ENCODE measurements at regions not wholly inside any gene's neighbourhood (a gene's known extent, or its start where the extent isn't known, plus 50 kb on each side); places are given as distances from the start of the nearest gene placed in this dataset.

DNA sequence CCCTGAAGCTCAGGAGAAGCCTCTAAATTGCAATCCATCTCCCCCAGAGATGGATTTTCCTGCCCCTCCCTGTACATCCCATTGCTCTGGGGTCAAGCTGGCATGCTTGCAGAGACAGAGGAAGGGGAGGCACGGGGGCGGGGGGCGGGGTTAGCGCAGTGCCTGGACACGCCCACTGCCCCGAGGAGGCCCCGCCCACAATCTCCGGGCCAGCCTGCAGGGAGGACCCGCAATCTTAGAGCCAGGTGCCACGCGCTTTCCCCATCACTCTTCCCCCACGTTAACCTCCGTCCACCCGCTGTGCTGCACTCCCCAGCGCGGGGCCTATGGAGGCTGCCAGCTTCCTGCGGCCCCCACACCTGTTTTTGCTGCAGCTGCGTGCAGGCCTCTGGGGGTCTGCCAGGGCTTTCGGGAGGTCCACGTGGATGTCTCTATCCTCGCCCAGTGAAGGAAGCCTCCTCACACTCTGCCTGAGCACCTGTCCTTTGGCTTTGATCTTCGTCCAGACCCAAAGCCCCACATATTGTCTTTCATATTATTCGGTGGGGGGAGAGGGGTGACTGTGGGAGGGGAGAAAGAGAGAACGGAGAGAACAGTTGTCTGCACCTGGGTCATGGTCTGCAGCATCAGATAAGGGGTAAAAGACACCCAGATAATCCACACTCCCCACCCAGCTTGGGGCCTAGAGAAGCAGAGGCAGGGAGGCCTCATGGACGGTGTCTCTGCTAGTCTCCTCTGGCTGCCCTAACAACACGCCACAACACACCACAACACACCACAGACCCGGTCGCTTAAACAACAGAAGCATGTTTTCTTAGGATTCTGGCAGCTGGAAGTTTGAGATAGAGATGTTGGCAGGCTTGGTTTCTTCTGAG is 118.0 kb upstream of the MEF2A start:
- Histone ChIP-seq H3K27ac (no peak overlapping the region), H3K27me3 (no peaks in the 10 kb centered on the region), H3K9me3 (no peaks in the 10 kb centered on the region), H3K4me3 (no peak overlapping the region), H3K4me1 (peaks cover 19 to 42% (median 22%) of the 10 kb centered on the region in 4 donors), H3K36me3 (no peaks in the 10 kb centered on the region)
- TF ChIP-seq, protein P1, sequence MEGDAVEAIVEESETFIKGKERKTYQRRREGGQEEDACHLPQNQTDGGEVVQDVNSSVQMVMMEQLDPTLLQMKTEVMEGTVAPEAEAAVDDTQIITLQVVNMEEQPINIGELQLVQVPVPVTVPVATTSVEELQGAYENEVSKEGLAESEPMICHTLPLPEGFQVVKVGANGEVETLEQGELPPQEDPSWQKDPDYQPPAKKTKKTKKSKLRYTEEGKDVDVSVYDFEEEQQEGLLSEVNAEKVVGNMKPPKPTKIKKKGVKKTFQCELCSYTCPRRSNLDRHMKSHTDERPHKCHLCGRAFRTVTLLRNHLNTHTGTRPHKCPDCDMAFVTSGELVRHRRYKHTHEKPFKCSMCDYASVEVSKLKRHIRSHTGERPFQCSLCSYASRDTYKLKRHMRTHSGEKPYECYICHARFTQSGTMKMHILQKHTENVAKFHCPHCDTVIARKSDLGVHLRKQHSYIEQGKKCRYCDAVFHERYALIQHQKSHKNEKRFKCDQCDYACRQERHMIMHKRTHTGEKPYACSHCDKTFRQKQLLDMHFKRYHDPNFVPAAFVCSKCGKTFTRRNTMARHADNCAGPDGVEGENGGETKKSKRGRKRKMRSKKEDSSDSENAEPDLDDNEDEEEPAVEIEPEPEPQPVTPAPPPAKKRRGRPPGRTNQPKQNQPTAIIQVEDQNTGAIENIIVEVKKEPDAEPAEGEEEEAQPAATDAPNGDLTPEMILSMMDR (IDR thresholded peaks at IDR 0.05) = no peak
- TF ChIP-seq EP300 (IDR thresholded peaks at IDR 0.05) (no peak), POLR2AphosphoS5 (IDR thresholded peaks at IDR 0.05) (no peak), POLR2A (IDR thresholded peaks at IDR 0.05) (no peak)
- intact Hi-C loops (cut with DNase I; ENCODE audit: low total_unique reads) = no loop called here
- peak; percentile 21 to 63 for DNase-seq
- WGBS, 5 donors = 55 to 73% (median 60%) methylated on average over 24 to 28 of the region's 28 CpGs

DNA sequence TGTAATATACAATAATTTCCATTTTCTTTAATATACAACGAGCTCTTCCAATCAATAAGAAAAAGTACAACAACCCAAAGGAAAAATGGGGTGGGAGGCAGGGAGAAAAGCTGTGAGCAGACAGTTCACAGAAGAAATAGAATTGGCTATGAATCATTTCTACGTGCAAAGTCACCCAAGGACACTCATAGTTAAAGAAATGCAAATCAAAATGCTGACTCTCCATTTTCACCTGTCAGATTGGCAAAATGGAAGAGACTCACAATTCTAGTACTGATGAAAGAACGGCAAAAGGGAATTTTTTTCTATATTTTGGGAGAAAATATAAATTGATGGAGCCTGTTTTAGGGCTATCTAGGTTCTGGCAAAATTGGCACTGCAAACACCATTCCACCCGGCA is 116.3 kb upstream of the MEF2A start:
- WGBS, 5 donors = 80 to 84% (median 84%) methylated on average over 4 of the region's 4 CpGs
- no peak overlapping the region for H3K4me3 ChIP-seq
- H3K9me3 ChIP-seq = no peaks in the 10 kb centered on the region
- intact Hi-C loops (cut with DNase I; ENCODE audit: low total_unique reads) = no loop called here
- no peak for DNase-seq
- TF ChIP-seq, protein P1 (IDR thresholded peaks at IDR 0.05) = no peak
- no peak for TF ChIP-seq EP300 (IDR thresholded peaks at IDR 0.05)
- TF ChIP-seq POLR2AphosphoS5 (IDR thresholded peaks at IDR 0.05) = no peak
- TF ChIP-seq POLR2A (IDR thresholded peaks at IDR 0.05) = no peak
- no peak overlapping the region for H3K27ac ChIP-seq
- peaks cover 33 to 44% (median 34%) of the 10 kb centered on the region in 4 donors for H3K4me1 ChIP-seq
- H3K36me3 ChIP-seq = no peaks in the 10 kb centered on the region
- H3K27me3 ChIP-seq = no peaks in the 10 kb centered on the region

DNA sequence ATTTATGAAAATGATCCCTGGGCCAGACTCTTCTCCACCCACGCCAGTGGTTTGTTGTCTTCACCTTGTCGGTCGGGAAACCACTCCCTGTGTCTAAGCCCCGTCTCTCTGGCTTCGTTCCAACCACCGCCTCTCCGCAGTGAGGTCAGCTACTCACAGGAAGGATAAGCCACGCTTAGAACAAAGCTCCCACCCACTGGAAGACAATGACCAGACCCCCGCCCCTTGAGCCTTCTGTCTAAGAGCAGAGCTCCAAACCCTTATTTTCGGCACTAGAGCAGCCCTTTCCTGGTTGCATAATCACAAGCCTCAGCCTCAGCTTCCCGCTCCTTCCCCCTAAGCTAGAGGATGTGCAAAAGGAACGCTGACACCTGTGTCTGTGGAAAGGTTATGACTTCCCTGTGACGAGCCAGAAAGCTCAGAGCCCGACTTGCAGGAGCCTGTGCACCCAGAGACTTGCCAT is 114.9 kb upstream of the MEF2A start:
- peaks cover 41 to 54% (median 44%) of the 10 kb centered on the region in 4 donors for H3K4me1 ChIP-seq
- no peaks in the 10 kb centered on the region for H3K36me3 ChIP-seq
- intact Hi-C loops (cut with DNase I; ENCODE audit: low total_unique reads) = no loop called here
- H3K9me3 ChIP-seq = no peaks in the 10 kb centered on the region
- peak overlapping the region in 4 of 5 donors; percentile 82 to 87 (median 86) for H3K27ac ChIP-seq
- TF ChIP-seq POLR2AphosphoS5 (IDR thresholded peaks at IDR 0.05) (no peak), POLR2A (IDR thresholded peaks at IDR 0.05) (no peak), EP300 (IDR thresholded peaks at IDR 0.05) (no peak)
- TF ChIP-seq, protein P1 (IDR thresholded peaks at IDR 0.05) = no peak
- peak; percentile 46 to 86 for DNase-seq
- H3K27me3 ChIP-seq = no peaks in the 10 kb centered on the region
- H3K4me3 ChIP-seq = no peak overlapping the region
- WGBS, 5 donors = 39 to 70% (median 61%) methylated on average over 14 of the region's 14 CpGs

DNA sequence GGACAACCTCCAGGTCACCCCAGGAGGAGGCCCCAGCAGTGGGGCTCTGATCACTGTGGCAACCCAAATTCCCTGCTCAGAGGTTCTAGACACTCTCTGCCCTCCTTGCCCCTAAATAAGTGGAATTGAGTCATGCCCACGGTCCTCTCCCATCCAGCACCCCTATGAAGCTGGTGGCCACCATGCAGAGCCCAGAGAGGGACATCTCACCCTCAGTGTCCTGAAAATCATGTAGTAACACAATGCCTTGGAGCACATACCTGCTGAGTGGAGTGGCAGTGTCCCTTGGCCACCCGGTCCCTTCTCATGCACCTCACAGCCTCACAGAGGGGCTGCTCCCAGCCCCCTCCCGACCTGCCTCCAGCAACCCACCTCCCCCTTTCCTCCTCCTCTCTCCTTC is 114.3 kb upstream of the MEF2A start:
- 66 to 86% (median 83%) methylated on average over 3 of the region's 3 CpGs for WGBS, 5 donors
- Histone ChIP-seq H3K27me3 (no peaks in the 10 kb centered on the region), H3K4me1 (peaks cover 41 to 54% (median 44%) of the 10 kb centered on the region in 4 donors), H3K27ac (peak overlapping the region in 4 of 5 donors; percentile 82 to 87 (median 86)), H3K9me3 (no peaks in the 10 kb centered on the region), H3K4me3 (no peak overlapping the region), H3K36me3 (no peaks in the 10 kb centered on the region)
- no peak for DNase-seq
- intact Hi-C loops (cut with DNase I; ENCODE audit: low total_unique reads) = no loop called here
- TF ChIP-seq POLR2AphosphoS5 (IDR thresholded peaks at IDR 0.05) (no peak), POLR2A (IDR thresholded peaks at IDR 0.05) (no peak)
- TF ChIP-seq, protein P1 (IDR thresholded peaks at IDR 0.05) = no peak

Measured in stomach (tissue), 8 donors.